ENCODE measurements at regions not wholly inside any gene's neighbourhood (a gene's known extent, or its start where the extent isn't known, plus 50 kb on each side); places are given as distances from the start of the nearest gene placed in this dataset.
"Not testable (repeated sequence)": the region's sequence is repeated elsewhere in the genome, so short reads cannot be mapped to it uniquely, and the experiment has no call there.

DNA sequence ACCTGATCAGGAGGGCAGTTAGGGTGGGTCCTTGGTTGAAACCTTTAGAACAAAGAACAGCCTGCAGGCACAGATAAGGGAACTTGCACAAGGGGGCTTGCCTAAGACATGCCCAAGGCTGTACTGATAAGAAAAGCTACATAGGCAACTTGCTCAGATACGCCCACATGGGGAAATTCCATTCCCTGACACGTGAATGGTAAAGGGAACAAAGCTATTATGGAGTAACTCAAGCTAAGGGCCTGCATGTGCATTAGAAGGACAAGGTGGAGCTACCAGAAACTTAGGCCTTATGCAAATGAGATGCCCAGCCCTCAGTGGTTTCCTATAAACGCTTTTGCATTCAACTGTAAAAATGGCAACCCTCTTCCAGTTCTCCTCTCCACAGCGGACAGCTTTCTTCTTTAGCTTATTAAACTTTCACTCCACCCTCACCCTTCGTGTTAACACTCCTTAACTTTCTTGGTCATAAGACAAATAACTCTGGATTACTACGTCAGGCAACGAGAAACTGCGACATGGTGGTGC, 1192.1 kb upstream of the CELF2 start:
- no peak for DNase-seq

DNA sequence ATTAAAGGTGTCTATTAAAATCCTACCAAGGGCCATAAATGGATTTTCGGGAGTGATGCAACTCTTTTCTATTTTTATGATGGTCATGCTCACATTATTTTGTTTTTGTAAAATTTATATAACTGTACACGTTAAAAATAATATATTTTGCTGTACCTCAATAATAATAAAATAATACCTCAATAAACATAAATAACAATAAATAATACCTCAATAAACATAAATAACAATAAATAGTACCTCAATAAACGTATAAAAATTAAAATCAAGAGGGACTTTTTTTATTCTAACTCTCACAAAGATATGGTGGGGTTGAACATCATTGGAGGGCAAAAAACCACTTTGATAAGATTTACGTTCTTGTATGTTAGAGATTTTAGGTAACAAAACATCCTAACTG, 1189.6 kb upstream of the CELF2 start:
- DNase-seq: no peak

- DNase-seq: no peak
Observed at GRCh38 chr10:9833942-9834341, 1183.7 kb upstream of the CELF2 start.

GRCh38 chr10:9834434-9834833, 1183.2 kb upstream of the CELF2 start:
- DNase-seq: no peak

DNA sequence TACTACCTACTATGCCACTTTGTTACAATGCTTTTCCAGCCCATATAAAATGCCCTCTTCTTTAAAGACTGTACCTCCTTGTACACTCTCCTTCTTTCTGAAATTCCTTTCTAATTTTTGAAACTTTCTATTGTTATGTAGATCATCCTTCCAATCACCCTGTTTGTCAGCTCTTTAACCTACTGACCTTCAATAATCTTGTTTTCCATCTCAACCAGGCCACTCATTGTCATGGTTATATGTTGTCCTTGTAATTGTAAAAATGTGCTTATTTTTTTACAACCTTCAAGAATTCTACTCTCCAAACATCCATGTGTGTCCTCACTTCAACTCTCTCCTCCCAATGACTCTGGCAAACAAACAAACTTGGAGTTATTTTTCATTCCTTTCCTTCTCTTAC, 1172.6 kb upstream of the CELF2 start:
- no peak for DNase-seq

DNA sequence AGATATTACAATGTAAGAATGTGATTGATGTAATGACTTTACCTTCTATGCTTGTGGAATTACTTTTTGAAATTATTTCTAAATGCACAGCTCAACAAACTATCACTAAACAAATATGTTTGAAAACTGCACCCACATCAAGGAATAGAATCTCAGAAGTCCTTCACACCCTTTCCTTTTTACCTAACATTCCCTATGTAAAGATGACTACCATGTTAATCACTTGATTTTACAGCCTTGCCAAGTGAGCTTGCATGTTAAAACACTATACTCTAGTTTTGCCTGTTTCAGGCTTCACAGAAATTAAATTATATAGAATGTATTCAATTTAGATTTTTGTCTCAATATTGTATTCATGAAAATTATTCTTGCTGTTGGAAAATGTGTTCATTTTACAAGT, 1169.4 kb upstream of the CELF2 start:
- no peak for DNase-seq

GRCh38 chr10:9848981-9849380, 1168.7 kb upstream of the CELF2 start:
- no peak for DNase-seq

GRCh38 chr10:9850415-9850814, 1167.3 kb upstream of the CELF2 start:
- DNase-seq: no peak

DNA sequence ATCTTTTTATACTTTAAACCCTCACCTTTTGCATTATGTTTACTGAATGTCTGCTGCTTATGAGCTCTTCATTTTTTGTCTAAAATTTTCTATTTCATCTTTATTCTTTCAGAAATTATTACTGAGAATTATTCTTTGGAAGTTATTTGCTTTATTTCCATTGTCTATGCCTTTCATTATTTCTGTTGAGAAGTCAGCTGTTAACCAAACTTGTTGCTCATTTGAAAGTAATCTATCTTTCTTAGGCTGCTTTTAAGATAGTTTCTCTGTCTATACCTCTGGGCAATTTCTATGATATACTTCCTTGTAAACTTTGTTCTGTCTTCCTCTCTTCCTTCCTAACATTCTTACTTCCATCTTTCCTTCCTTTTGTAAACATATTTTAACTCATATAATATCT, 1165.9 kb upstream of the CELF2 start:
- no peak for DNase-seq

DNA sequence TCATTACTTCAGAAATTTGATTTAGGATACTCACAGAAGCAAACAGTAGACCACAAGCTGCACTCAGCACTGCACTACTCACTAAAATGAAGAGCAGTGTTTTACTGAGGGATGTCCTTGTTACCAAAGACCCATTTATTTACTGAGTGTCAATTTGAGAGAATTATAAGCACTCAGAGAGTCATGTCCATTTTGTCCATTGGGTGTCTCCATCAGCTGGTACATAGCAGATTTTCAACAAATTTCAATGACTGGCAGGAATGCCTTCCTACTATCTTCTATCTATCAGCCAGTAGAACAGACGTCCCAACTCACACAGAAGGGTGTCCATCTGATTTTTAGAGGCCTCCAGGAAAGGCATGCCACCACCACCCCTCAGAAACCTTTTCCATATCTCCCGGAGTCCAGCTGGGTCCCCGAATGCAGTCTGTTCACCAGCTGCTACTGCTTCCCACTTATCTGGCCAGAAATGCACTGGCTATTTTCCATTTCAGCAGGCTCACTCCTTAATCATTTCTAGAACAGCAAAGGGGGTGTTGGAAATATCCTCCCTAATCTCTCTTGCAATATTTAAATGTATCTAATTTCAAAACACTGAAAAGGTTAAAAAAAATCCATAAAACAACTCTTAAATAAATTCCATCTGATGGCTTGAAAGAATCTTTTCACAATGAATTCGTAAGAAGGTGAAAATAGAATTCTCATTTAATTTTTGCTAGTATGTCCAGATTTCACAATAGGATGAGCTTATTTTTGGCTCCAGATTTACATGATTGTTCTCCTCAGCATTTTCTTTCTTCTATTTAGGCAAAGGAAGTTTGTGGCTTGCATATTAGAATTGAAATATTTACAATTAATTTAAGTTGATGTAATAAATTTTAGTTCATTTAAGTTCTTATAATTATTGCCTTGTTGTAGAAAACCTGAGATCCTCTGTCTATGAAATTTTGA, 1164.0 kb upstream of the CELF2 start:
- no peak for DNase-seq

DNA sequence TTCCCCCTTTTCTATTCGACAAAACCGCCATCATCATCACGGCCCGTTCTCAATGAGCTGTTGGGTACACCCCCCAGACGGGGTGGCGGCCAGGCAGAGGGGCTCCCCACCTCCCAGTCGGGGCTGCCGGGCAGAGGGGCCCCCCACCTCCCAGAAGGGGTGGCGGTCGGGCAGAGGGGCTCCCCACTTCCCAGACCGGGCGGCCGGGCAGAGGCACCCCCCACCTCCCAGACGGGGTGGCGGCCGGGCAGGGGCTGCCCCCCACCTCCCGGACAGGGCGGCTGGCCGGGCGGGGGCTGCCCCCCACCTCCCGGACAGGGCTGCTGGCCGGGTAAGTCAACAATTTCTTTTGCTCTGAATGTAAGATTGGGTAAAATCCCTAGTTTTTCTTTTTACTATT, 1162.2 kb upstream of the CELF2 start:
- not testable (repeated sequence) for DNase-seq

DNA sequence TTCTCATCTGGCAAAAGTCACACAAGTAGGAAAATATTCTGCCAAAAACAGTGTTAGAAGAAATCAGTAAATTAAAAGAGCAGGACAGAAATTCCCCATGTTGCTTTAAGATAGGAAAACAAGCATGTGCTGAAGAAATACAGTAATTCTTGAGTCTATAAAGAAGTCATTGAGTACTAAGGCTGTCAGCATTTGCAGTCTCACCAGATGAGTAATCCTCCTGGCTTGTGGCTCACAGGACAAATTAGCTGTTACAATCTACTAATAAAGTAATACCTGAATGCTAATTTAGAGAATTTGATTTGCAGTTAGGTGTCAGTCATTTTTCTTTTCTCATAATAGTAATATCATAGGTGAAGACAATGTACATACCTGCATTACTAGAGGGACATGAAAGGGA, 1158.9 kb upstream of the CELF2 start:
- no peak for DNase-seq

GRCh38 chr10:9860045-9860444, 1157.6 kb upstream of the CELF2 start:
- DNase-seq: no peak

GRCh38 chr10:9863559-9864121, 1154.0 kb upstream of the CELF2 start:
- DNase-seq: no peak

DNA sequence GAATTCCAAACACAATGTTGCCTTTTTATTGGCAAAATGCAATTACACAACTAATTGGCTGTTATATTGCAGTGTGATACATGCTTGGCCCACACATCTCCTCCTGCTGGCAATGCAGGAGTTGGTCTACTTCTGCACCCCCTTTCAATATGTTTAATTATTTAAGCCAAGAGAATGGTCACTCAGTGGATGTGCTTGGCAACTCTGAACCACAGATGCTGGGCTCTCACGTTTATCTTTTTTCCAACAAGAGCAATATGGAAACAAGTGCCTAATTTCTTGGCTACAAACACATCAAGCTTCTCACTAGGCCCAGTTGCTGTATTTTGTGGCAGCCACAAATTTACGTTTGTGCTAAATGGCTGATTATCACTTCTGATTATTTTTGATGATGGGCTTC, 1149.2 kb upstream of the CELF2 start:
- no peak for DNase-seq

- no peak for DNase-seq
Observed at GRCh38 chr10:9869205-9869604, 1148.5 kb upstream of the CELF2 start.

DNA sequence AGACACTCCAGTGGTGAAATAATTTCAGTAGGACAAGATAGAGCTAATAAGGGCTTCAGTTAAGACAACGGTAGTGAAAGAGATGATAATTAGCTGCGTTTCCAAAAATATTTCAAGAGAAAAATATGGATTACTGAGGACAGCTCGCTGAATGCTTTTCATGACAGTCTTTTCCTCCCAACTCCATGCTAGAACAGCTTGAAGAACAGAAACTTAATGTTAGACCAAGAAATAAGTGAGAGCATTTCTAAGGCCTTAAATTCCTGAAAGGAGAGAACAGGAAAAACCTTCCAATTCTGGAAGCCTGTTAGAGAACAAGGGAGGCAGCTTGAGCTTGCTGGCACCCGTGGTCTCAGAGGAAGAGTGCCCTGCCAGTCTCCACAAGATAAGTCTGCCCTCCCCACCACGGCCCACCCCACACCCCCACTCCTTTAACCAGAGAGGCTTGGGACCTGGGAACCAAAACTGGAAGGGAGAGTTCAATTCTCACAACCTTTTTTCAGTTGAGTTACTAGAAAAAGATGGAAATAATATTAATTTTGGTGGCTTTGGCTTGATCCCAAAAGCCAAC, 1148.0 kb upstream of the CELF2 start:
- no peak for DNase-seq

DNA sequence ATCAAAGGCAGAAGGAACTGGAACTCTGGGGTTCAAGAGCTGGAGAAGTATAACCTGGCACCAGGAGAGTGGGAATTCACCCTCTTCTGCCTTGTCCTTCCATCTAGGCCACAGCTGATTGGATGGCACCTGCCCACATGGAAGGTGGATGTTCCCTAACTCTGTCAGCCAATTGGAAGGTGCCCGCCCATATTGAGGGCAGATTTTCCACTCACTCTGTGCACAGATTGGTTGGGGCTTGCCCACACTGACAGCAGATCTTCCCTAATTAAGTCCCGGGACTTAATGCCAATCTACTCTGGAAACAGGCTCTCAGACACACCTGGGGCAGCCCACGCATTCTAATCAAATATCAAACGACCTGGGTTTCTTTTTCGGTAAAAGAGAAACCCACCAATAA, 1142.3 kb upstream of the CELF2 start:
- no peak for DNase-seq

- no peak for DNase-seq
Observed at GRCh38 chr10:9877978-9878377, 1139.7 kb upstream of the CELF2 start.

GRCh38 chr10:9878383-9878782, 1139.3 kb upstream of the CELF2 start:
- no peak for DNase-seq

- no peak for DNase-seq
Observed at GRCh38 chr10:9885761-9886160, 1131.9 kb upstream of the CELF2 start.

GRCh38 chr10:9886772-9887171, 1130.9 kb upstream of the CELF2 start:
- no peak for DNase-seq

GRCh38 chr10:9895453-9895852, 1122.2 kb upstream of the CELF2 start:
- no peak for DNase-seq

GRCh38 chr10:9895981-9896380, 1121.7 kb upstream of the CELF2 start:
- no peak for DNase-seq

Measured in CD4-positive, alpha-beta T cell treated with Interleukin-4 for 4 hours (primary cell).